SK-N-SH (cell line): ENCODE measurements at regions not wholly inside any gene's neighbourhood (a gene's known extent, or its start where the extent isn't known, plus 50 kb on each side); places are given as distances from the start of the nearest gene placed in this dataset.

Experiments
- CTCF ChIP-seq: fragments of 200-600 bp; sonication (generic); IDR thresholded peaks from 2 replicates; pipeline ENCODE4 v1.6.1; 2017; ENCODE audit warnings: antibody characterized with exemption, mild to moderate bottlenecking, moderate library complexity
- GABPA ChIP-seq: IDR thresholded peaks from 2 replicates; pipeline ENCODE4 v1.4.0; 2012; ENCODE audit warnings: low read depth, mild to moderate bottlenecking
- MAX ChIP-seq: IDR thresholded peaks from 2 replicates; pipeline ENCODE4 v1.4.0; 2012; ENCODE audit warnings: low read depth
- MXI1 ChIP-seq: IDR thresholded peaks from 2 replicates; pipeline ENCODE4 v1.6.1; 2012; ENCODE audit warnings: mild to moderate bottlenecking, low read depth, low read length, improper control_type of control experiment
- NRF1 ChIP-seq: IDR thresholded peaks from 2 replicates; pipeline ENCODE4 v1.6.1; 2012; ENCODE audit warnings: low read depth, mild to moderate bottlenecking, low read length
- POLR2AphosphoS5 ChIP-seq: IDR thresholded peaks from 2 replicates; pipeline ENCODE4 v1.6.1; 2012; ENCODE audit warnings: low read depth, low read length
- YY1 ChIP-seq: IDR thresholded peaks from 2 replicates; pipeline ENCODE4 v1.4.0; 2012; ENCODE audit warnings: low read depth, mild to moderate bottlenecking

- no peak for TF ChIP-seq NRF1
- no peak for TF ChIP-seq GABPA
- no peak for TF ChIP-seq MXI1
- no peak for TF ChIP-seq MAX
- TF ChIP-seq POLR2AphosphoS5, result no peak
- no peak for TF ChIP-seq CTCF
- TF ChIP-seq YY1, result no peak
Measured at GRCh38 chr11:111176603-111177002, 68.9 kb upstream of the POU2AF2 start.
